ENCODE measurements at regions not wholly inside any gene's neighbourhood (a gene's known extent, or its start where the extent isn't known, plus 50 kb on each side); places are given as distances from the start of the nearest gene placed in this dataset.

- no peak for TF ChIP-seq CTCF (conservative IDR thresholded peaks at IDR 0.05; ENCODE audit: low read depth, low read length)
- no peak for TF ChIP-seq RFX5 (IDR thresholded peaks at IDR 0.05; ENCODE audit: low read depth, low read length)
- no peak for TF ChIP-seq POLR2A (IDR thresholded peaks at IDR 0.05; ENCODE audit: low read depth, low read length)
- TF ChIP-seq CHD1 (IDR thresholded peaks at IDR 0.05; ENCODE audit: low read depth, low read length), result no peak
- TF ChIP-seq SMC3 (IDR thresholded peaks at IDR 0.05; ENCODE audit: low read depth, low read length), result no peak
- TF ChIP-seq MAZ (IDR thresholded peaks at IDR 0.05; ENCODE audit: borderline replicate concordance, low read depth, low read length), result no peak
- TF ChIP-seq ELK1 (IDR thresholded peaks at IDR 0.05; ENCODE audit: borderline replicate concordance, low read depth, low read length), result no peak
- no peak for TF ChIP-seq BHLHE40 (IDR thresholded peaks at IDR 0.05; ENCODE audit: low read depth, low read length)
- no peak for TF ChIP-seq RAD21 (IDR thresholded peaks at IDR 0.05; ENCODE audit: low read length)
- no peak for TF ChIP-seq RCOR1 (IDR thresholded peaks at IDR 0.05; ENCODE audit: insufficient replicate concordance, low read length)
- no peak for TF ChIP-seq USF2 (IDR thresholded peaks at IDR 0.05; ENCODE audit: low read depth, low read length)
- no peak for TF ChIP-seq MAFK (IDR thresholded peaks at IDR 0.05; ENCODE audit: low read depth, low read length)
- TF ChIP-seq NFE2L2 (IDR thresholded peaks at IDR 0.05; ENCODE audit: low read depth, low read length), result no peak
Measured at GRCh38 chr13:20326809-20327208, 94.7 kb upstream of the GJB6 start.
